Endothelial cell of umbilical vein (primary cell): ENCODE measurements at regions not wholly inside any gene's neighbourhood (a gene's known extent, or its start where the extent isn't known, plus 50 kb on each side); places are given as distances from the start of the nearest gene placed in this dataset.

Source experiments
- BruUV-seq: library from RNA; stranded (reverse); fragments of 400-500 nt; replicated peaks from 2 replicates; lab custom pipeline; 2021; lab: Mats Ljungman, UMichigan
- CTCF ChIA-PET: fragments of 300-600, 350-600 bp; sonication (Branson Sonifier 250); formaldehyde crosslinking; loops from one replicate; lab custom pipeline; 2021; ENCODE audit warnings: antibody characterized with exemption, inconsistent platforms; lab: Charles Lee
- POLR2A ChIA-PET: fragments of 300-600, 350-600 bp; sonication (Branson Sonifier 250); formaldehyde crosslinking; loops from one replicate; lab custom pipeline; 2021; ENCODE audit warnings: antibody characterized with exemption, inconsistent platforms; lab: Charles Lee
- DNase-seq: peaks from one replicate; pipeline ENCODE4 v3.0.0-alpha.2; 2011; ENCODE audit warnings: low read depth, low spot score
- FAIRE-seq: peaks from 2 replicates; lab custom pipeline; 2011; peaks lifted over from hg19 to GRCh38; lab: Jason Lieb, UNC
- H2AFZ ChIP-seq: 2 replicates; pipeline ENCODE4 v1.6.0; 2012; ENCODE audit warnings: low read depth, low read length, control low read depth, inconsistent platforms
- H3K27ac ChIP-seq: 2 replicates; pipeline ENCODE4 v1.5.1; 2011; ENCODE audit warnings: low read depth, mild to moderate bottlenecking, control low read depth, low read length, moderate library complexity; ENCODE audit not compliant: insufficient read depth
- H3K27me3 ChIP-seq, 2 experiments: 2 replicates each; pipeline versions ENCODE4 v1.6.0 to v1.6.1; 2011; ENCODE audit warnings: low read length in 2 of 2, mixed read lengths in 1 of 2; ENCODE audit not compliant: control insufficient read depth in 2 of 2, insufficient read depth in 2 of 2
- H3K36me3 ChIP-seq, 2 experiments: 2 replicates in 1 of 2; 3 replicates in 1 of 2; pipeline ENCODE4 v1.5.1; 2011; ENCODE audit warnings: low read length in 2 of 2, mild to moderate bottlenecking in 1 of 2, moderate library complexity in 1 of 2; ENCODE audit not compliant: control insufficient read depth in 2 of 2, insufficient read depth in 2 of 2; ENCODE audit errors: extremely low read depth in 1 of 2
- H3K4me1 ChIP-seq: 3 replicates; pipeline ENCODE4 v1.5.1; 2011; ENCODE audit warnings: mild to moderate bottlenecking, low read length; ENCODE audit not compliant: control insufficient read depth, insufficient read depth; ENCODE audit errors: extremely low read depth
- H3K4me2 ChIP-seq: 2 replicates; pipeline ENCODE4 v1.6.1; 2011; ENCODE audit warnings: low read length, control low read depth, mixed read lengths; ENCODE audit not compliant: insufficient read depth
- H3K4me3 ChIP-seq, 3 experiments: fragments of 200-600 bp in 1 of 3; sonication (generic), shearing (Covaris generic) in 1 of 3; replicated peaks in 1 of 3; 2 replicates each; pipeline ENCODE4 v1.5.1; 2011 to 2016; ENCODE audit warnings: control low read depth in 3 of 3, low read length in 3 of 3, mild to moderate bottlenecking in 2 of 3, inconsistent platforms in 1 of 3, low read depth in 1 of 3, moderate library complexity in 1 of 3; ENCODE audit not compliant: insufficient read depth in 1 of 3
- H3K79me2 ChIP-seq: 2 replicates; pipeline ENCODE4 v1.6.0; 2012; ENCODE audit warnings: low read length, inconsistent platforms; ENCODE audit not compliant: control insufficient read depth, insufficient read depth
- H3K9ac ChIP-seq: replicated peaks from 2 replicates; pipeline ENCODE3; 2011; ENCODE audit warnings: low read length, control low read depth; ENCODE audit not compliant: insufficient read depth; ENCODE audit errors: extremely low read depth
- H3K9me1 ChIP-seq: replicated peaks from 3 replicates; pipeline ENCODE4 v1.6.0; 2011; ENCODE audit warnings: mild to moderate bottlenecking, low read length; ENCODE audit not compliant: control insufficient read depth, insufficient read depth; ENCODE audit errors: extremely low read depth
- H3K9me3 ChIP-seq: replicated peaks from 2 replicates; pipeline ENCODE4 v1.5.1; 2012; ENCODE audit warnings: low read length, inconsistent platforms; ENCODE audit not compliant: control insufficient read depth, insufficient read depth
- H4K20me1 ChIP-seq: replicated peaks from 2 replicates; pipeline ENCODE3; 2011; ENCODE audit warnings: mild to moderate bottlenecking, low read length; ENCODE audit not compliant: control insufficient read depth, insufficient read depth; ENCODE audit errors: extremely low read depth
- EZH2 ChIP-seq: IDR thresholded peaks from 2 replicates; pipeline ENCODE4 v1.6.1; 2012; ENCODE audit warnings: borderline replicate concordance, low read depth, mild to moderate bottlenecking, moderate library complexity, low read length, inconsistent platforms; ENCODE audit not compliant: severe bottlenecking
- FOS ChIP-seq: IDR thresholded peaks from 2 replicates; pipeline ENCODE4 v1.6.1; 2011; ENCODE audit warnings: mild to moderate bottlenecking, low read length, moderate library complexity, borderline replicate concordance; ENCODE audit not compliant: insufficient read depth
- GATA2 ChIP-seq: IDR thresholded peaks from 2 replicates; pipeline ENCODE4 v1.7.0; 2011; ENCODE audit warnings: low read depth, mild to moderate bottlenecking, moderate library complexity, mixed read lengths, low read length; ENCODE audit not compliant: insufficient read length, insufficient read depth
- JUN ChIP-seq: IDR thresholded peaks from 2 replicates; pipeline ENCODE4 v1.6.1; 2011; ENCODE audit warnings: borderline replicate concordance, low read depth; ENCODE audit not compliant: insufficient read length, insufficient read depth
- MAX ChIP-seq: IDR thresholded peaks from 2 replicates; pipeline ENCODE4 v1.6.1; 2011; ENCODE audit not compliant: insufficient read depth, insufficient read length
- MYC ChIP-seq: IDR thresholded peaks from one replicate; pipeline ENCODE4 v1.6.1; 2011; ENCODE audit warnings: mild to moderate bottlenecking, low read depth, low read length
- POLR2A ChIP-seq: IDR thresholded peaks from 2 replicates; pipeline ENCODE4 v1.6.1; 2012; ENCODE audit warnings: low read depth, mild to moderate bottlenecking, control low read depth, low read length
- POLR2AphosphoS5 ChIP-seq: IDR thresholded peaks from 2 replicates; pipeline ENCODE4 v1.6.1; 2012; ENCODE audit warnings: low read depth, mild to moderate bottlenecking, control low read depth, low read length, moderate library complexity; ENCODE audit not compliant: insufficient read depth
- dilution Hi-C: fragments of 300-500 bp; cut with MboI; formaldehyde crosslinking; loops from one replicate; pipeline ENCODE4 v1.15.0; 2019; ENCODE audit warnings: low sequenced_read_pairs; ENCODE audit not compliant: extremely low pct_ligation_motif_present
- intact Hi-C: fragments of 100-400 bp; cut with micrococcal nuclease; formaldehyde crosslinking; loops from one replicate; pipeline ENCODE4 v1.10.0; 2022
- TF ChIP-seq, protein P1 (sequence below), 2 donors: IDR thresholded peaks; 1 replicate in 1 of 2; 2 replicates in 1 of 2; pipeline ENCODE4 v1.5.1; 2011; ENCODE audit warnings: low read length in 2 of 2, mild to moderate bottlenecking in 2 of 2, moderate library complexity in 2 of 2, control low read depth in 1 of 2, inconsistent platforms in 1 of 2, low read depth in 1 of 2; ENCODE audit not compliant: insufficient read depth in 1 of 2; ENCODE audit errors: extremely low read depth in 1 of 2

DNA sequence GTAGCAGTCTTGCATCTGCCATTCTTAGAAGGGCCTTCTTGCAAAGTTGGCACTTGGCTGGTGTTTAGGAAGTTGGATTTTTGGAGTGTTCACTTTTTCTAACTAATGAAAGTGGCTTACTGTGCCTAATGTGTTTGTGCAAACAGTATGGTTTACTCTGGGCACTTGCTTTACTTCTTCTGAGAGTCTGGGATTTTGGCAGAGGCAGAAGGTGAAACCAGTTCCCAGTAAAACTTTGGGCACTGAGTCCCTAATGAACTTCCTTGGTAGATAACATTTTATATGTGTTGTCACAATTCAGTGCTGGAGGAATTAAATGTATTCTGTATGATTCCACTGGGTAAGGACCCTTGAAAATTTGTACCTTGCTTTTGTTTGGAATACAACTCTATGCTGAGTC lies 155.7 kb downstream of the FAM170A start:
- POLR2A ChIA-PET: no interaction called here
- Histone ChIP-seq H3K27me3 (no peaks in the 10 kb centered on the region), H3K79me2 (no peaks in the 10 kb centered on the region), H4K20me1 (no peaks in the 10 kb centered on the region), H3K36me3 (no peaks in the 10 kb centered on the region), H3K4me2 (no peak overlapping the region), H3K4me3 (no peak overlapping the region), H3K9ac (no peak overlapping the region), H3K4me1 (no peaks in the 10 kb centered on the region), H3K27ac (no peak overlapping the region), H2AFZ (no peak overlapping the region), H3K9me3 (peaks cover 2% of the 10 kb centered on the region), H3K9me1 (no peaks in the 10 kb centered on the region)
- no peak for TF ChIP-seq EZH2
- TF ChIP-seq MAX: no peak
- no peak for TF ChIP-seq MYC
- no peak for TF ChIP-seq POLR2AphosphoS5
- TF ChIP-seq, protein P1, sequence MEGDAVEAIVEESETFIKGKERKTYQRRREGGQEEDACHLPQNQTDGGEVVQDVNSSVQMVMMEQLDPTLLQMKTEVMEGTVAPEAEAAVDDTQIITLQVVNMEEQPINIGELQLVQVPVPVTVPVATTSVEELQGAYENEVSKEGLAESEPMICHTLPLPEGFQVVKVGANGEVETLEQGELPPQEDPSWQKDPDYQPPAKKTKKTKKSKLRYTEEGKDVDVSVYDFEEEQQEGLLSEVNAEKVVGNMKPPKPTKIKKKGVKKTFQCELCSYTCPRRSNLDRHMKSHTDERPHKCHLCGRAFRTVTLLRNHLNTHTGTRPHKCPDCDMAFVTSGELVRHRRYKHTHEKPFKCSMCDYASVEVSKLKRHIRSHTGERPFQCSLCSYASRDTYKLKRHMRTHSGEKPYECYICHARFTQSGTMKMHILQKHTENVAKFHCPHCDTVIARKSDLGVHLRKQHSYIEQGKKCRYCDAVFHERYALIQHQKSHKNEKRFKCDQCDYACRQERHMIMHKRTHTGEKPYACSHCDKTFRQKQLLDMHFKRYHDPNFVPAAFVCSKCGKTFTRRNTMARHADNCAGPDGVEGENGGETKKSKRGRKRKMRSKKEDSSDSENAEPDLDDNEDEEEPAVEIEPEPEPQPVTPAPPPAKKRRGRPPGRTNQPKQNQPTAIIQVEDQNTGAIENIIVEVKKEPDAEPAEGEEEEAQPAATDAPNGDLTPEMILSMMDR (IDR thresholded peaks at IDR 0.05; ENCODE audit: extremely low read depth in 1 of 2, insufficient read depth in 1 of 2, low read depth in 1 of 2, low read length in 2 of 2): no peak
- TF ChIP-seq FOS: no peak
- TF ChIP-seq GATA2: no peak
- TF ChIP-seq JUN: no peak
- TF ChIP-seq POLR2A: no peak
- no TSS peak for BruUV-seq
- CTCF ChIA-PET: no interaction called here
- FAIRE-seq (no peak), DNase-seq (no peak)
- intact Hi-C loops: no loop called here
- dilution Hi-C loops: no loop called here
